Suprapubic skin (tissue), 3 donors: ENCODE measurements at regions not wholly inside any gene's neighbourhood (a gene's known extent, or its start where the extent isn't known, plus 50 kb on each side); places are given as distances from the start of the nearest gene placed in this dataset.

Experiments used
- EP300 ChIP-seq: sonication (generic); formaldehyde crosslinking; IDR thresholded peaks from one replicate; pipeline ENCODE4 v1.6.1; 2017; ENCODE audit warnings: antibody characterized with exemption
- POLR2A ChIP-seq, 2 donors: fragments of 450-650 bp; IDR thresholded peaks; one replicate each; pipeline ENCODE4 v1.6.1; 2017; ENCODE audit warnings: antibody characterized with exemption in 2 of 2, mild to moderate bottlenecking in 2 of 2, moderate library complexity in 2 of 2
- TF ChIP-seq, protein P1 (sequence below), 2 donors: fragments of 200-600 bp in 1 of 2; fragments of 450-650 bp in 1 of 2; sonication (generic) in 1 of 2; IDR thresholded peaks; one replicate each; pipeline ENCODE4 v1.5.1; 2016 to 2019; ENCODE audit warnings: antibody characterized with exemption in 2 of 2, mild to moderate bottlenecking in 1 of 2, moderate library complexity in 1 of 2

GRCh38 chr3:72361990-72362389 lies 486.3 kb downstream of the SHQ1 start:
- TF ChIP-seq, protein P1, sequence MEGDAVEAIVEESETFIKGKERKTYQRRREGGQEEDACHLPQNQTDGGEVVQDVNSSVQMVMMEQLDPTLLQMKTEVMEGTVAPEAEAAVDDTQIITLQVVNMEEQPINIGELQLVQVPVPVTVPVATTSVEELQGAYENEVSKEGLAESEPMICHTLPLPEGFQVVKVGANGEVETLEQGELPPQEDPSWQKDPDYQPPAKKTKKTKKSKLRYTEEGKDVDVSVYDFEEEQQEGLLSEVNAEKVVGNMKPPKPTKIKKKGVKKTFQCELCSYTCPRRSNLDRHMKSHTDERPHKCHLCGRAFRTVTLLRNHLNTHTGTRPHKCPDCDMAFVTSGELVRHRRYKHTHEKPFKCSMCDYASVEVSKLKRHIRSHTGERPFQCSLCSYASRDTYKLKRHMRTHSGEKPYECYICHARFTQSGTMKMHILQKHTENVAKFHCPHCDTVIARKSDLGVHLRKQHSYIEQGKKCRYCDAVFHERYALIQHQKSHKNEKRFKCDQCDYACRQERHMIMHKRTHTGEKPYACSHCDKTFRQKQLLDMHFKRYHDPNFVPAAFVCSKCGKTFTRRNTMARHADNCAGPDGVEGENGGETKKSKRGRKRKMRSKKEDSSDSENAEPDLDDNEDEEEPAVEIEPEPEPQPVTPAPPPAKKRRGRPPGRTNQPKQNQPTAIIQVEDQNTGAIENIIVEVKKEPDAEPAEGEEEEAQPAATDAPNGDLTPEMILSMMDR (IDR thresholded peaks at IDR 0.05) = no peak
- no peak for TF ChIP-seq POLR2A (IDR thresholded peaks at IDR 0.05)
- no peak for TF ChIP-seq EP300
